ENCODE measurements at regions not wholly inside any gene's neighbourhood (a gene's known extent, or its start where the extent isn't known, plus 50 kb on each side); places are given as distances from the start of the nearest gene placed in this dataset.

DNA sequence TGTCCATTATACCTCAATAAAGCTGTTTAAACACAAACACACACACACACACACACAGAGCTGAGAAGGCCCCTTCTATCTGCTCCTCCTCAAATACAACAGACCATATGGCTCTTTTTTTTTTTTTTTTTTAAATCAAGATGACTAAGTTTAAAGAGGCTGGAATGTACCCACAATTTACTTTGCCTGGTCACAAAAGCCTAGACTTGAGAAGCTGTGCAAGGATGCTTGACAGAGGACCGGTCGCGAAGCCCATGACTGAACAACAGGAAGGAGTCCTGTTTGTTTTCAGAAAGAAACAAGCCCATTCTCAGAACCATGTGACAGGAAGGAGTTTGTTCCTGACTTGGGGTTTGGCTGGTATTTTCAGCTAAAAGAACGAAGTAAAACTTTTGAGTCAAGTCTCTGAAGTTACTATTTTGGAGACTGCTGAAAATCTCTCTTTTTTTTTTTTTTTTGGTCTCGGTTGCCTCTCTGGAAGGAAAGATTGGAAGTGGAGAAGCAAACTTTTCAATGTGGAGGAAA lies 650.9 kb upstream of the TENM3 start:
- no peak for DNase-seq

DNA sequence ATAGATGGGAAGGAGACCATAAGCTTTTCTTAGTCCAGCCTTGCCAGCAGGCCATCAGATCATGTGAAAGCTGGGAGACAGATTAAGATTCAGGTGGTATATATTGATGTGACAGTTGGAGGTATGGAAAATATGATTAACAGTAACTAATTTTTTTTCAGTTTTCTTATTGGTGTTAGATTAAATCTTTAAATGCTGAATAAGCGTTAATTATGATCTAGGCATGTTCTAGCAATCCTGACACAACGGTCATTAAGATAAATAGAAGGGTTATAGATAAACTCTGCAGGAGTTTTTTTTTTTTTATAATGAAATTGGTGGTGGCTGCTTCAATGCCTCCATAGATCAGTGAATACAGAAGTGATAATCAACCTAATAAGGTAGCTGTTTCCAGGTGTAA lies 649.5 kb upstream of the TENM3 start:
- DNase-seq = no peak

DNA sequence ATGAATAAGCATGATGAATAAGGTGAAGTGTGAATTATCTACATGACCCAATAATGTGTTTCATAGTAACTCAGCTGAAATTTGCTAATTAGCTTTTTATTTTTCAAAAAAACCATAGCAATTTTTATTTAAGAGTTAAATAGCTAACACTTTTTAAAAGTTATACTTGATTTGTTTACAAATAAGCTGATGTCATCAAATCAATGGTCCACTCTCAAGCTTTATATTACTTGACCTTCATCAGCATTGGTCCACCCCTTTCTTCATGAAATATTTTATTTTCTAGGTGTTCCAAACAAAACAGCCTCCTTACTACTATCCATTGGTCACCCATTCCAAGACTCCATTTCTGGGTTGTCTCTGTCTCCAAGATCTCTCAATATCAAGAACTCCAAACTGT lies 649.0 kb upstream of the TENM3 start:
- no peak for DNase-seq

DNA sequence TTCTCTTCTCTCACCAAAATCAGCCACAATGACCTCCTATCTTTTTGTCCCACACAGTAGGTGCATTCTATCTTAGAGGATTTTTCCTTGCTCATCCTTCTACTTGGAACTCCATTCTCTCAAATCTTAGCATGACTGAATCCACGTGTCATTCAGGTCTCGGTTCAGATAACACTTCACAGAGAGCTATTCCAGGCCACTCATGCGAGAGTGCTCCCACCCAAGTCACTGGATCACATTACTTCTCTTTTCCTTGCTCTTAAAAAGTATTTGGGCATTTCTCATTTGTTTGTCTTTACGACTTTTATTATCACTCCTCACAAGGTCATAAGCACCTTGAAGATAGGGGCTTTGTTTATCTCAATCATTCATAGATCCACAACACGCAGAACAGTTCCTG lies 647.5 kb upstream of the TENM3 start:
- no peak for DNase-seq

DNA sequence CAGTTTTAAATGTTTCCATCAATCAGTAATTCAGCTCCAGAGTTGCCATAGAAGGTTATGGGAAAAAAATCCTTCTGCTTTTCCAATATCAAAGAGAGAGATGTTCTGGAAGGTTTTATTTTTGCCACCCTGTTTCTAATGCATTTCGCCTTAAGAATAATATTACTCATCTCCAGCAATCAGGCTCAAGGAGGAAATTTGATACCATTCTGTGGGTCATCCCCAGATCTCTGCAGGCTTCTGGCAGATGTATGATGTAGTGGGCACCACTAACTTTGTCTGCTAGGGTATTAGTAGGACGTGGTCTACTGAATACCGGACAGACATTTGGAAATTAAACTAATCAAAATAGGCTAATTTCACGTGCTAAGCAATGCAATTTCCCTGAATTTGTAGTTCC lies 645.4 kb upstream of the TENM3 start:
- no peak for DNase-seq

DNA sequence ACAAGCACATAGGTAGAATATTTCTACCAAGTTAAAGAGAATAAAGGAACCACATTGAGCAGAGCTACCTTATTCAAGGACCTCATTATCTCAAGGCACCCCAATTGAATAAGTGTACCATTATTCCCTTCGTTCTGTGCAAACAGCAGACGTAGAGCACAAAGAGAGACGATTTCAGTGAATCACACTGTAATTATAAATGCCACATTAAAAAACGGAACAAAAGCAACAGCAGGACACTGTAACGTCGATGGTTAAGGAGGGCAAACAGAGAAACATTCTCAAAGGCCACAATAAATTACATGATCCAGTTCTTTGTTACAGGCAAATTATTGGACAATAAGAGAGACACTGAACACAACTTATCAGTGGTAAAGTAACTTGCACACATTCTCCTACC lies 644.1 kb upstream of the TENM3 start:
- DNase-seq = no peak

DNA sequence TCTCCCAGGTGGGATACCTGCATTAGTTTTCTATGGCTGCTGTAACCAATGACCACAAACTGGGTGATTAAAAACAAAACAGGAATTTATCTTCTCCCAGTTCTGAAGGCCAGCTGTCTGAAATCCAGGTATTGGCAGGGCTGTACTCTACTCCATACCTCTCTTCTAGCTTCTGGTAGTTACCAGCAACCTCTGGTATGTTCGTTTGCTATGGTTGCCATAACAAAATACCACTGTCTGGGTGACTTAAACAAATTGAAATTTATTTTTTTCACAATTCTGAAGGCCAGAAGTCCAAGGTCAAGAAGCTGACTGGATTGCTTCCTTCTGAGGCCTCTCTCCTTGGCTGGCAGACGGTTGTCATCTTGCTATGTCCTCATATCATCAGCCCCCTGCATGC lies 642.1 kb upstream of the TENM3 start:
- DNase-seq = no peak

DNA sequence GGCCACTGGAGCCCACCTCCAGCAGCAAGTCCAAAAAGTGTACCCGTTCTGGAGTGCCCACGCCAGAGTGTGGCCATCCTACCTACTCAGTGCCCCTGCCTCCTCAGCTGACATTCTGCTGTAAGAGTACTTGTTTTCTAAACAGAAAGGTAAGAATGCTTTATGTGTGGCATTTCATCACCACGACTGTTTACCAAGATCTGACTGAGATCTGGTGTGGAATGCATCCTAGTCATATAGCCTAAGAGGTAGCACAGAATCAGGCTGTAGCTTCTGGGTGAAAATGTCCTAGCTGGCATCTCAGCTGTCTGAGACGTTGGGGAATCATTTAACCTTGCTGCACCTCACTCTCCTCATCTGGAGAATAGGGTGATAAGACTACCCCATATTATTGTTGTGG lies 638.7 kb upstream of the TENM3 start:
- no peak for DNase-seq

DNA sequence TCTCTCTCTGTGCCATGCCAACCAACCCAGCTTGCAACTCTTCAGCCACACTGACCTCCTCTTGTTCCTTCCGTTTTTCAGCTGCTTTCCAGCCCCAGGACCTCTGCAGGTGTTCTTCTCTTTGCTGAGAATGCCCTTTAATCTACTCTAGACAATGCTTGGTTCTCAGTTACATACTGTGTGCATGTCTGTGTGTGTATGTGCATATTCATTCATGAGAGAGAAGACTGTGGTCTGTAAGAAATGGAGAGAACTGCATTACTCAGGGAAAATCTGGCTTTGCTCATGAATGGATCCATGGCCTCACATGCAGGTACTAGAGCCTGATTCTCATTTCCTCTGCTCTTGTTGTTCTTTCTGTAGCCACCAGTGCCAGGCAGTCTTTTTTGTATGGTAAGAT lies 636.9 kb upstream of the TENM3 start:
- DNase-seq = no peak

DNA sequence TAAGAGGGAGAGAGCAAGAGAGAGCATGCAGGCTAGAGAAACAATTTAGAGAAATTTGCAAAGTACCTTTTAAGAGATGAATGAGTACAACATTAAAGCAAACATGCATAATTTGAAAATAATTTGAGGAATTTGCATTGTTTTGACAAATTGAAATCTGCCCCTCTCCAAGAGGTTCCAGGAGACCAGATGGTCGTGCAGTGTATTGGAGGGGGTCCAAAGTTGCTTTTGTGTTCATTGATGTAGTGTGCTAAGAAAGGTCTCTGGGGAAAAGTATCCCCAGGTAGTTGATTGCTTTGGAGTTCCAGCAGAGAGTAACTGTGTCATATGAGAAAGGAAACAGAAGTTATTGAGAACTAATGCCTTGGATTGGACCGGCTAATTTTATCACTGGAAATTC lies 635.0 kb upstream of the TENM3 start:
- no peak for DNase-seq

DNA sequence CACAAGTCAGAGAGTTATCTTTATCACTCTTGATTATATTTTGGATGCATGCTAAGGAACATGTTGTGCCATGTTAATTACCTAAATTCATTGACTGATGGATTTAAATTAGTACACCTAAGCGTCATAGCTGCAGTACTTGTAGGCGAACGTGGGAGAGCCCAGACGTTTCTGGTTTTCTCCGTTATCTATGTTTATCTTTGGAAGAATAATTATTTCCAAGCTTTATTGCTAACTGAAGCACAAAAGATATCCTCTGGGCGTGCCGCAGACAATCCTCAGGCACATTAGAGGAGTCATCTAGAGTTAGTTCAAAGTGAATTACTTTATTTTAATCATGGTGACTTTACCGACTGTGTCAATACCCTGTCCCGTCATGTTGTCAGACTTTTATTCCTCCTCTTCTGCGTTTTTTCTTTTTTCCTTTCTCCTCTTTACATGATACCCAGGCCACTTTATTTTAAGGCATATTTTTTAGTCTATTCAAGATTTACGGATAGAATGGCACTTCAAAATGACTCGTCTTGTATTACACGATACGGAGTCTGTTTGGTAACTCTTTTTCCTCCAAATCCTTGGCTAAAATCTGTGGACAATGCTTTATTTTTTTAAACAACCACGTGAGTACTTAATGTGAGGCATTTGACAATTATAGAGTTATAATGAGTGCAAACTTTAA lies 632.0 kb upstream of the TENM3 start:
- no peak for DNase-seq

DNA sequence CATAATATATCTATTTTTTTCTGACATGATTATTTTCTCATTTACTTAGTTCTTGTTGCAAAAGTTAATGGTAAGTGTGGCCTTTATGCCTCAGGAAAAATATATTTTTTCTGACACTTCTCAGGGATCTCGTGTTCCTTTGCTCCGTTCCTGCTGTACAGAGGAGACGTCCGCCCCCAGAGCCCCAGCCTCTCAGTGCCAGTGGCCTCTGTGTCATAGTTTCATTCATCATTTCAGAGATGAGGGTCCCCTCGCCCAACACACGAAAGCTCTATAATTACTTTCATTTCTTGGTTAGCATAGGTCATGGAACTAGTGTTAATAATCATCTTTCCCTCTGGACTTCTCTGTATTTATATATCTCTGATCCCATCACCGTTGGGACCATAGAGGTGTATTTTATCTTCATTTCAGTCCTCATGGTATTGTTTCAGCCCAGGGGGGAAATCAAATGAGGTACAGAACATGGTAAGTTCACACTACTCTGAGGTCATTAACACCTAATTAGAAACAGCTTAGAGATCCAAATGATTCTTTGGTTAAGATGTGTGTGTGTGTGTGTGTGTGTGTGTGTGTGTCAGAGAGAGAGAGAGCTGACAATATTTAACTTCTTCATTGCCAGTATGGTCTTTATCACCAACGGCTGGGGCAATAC lies 631.1 kb upstream of the TENM3 start:
- no peak for DNase-seq

DNA sequence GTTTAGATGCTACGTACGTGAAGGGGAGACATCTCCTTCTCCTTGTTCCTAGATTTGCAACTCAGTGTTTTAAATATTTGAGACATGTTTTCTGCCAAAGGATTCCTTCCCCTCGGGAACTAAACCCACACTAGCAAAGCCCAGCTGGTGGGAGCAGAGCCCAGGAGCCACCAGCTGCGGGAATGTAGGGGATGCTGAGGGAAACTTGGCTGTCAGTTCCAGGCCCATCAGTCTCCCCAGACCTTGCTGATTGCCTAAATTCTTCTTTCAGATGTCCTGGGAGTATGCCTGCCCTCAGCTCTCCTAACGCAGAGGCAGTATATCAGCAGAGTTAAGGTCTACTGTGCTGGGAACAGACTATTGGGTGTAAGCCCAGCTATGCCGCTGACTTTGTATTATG lies 630.0 kb upstream of the TENM3 start:
- DNase-seq = no peak

DNA sequence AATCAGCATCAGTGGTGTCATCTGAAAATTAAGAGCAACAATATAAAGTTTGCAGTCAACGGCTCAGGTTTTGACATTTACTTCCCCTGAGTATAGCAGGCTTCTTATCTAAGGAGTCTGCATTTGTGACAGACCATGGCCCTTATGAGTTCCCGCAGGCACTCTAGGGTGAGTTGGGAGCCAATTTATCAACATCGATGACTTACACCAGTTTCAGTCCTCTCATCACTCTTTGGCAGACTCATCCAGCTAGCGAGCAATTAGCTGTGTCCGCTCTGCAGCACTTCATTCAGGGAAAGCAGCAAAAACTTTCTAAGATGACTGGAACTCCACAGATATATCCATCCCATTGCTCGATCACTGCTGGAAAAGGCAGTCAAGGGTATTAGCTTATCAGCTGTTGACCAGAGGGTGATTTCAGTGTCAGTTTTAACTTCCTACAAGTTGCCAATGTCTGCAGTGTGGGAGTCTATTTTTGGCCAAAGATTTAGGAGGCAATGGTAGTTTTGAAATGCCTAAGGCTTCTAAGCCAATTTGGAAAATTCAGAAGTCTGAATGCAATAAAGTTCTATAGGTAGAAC lies 625.1 kb upstream of the TENM3 start:
- DNase-seq = no peak

DNA sequence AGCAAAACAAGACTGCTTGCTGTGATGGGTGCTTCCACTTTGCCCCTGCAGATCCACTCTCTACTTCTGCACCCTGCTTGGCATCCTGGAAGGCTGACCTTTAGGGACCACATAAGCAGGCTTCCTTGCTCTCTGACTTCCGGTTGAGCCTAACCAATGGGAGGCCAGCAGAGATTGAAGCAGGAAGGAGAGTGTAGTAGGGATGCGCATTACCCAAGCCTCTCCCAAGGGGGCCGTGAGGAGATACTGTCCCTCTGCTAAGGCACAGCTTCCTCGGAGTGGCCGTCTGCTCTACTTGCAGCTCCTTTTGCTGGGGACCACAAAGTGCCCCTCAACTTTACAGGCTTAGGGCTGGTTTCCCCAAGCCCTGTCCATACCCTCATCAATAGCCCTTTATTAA lies 624.3 kb upstream of the TENM3 start:
- no peak for DNase-seq

DNA sequence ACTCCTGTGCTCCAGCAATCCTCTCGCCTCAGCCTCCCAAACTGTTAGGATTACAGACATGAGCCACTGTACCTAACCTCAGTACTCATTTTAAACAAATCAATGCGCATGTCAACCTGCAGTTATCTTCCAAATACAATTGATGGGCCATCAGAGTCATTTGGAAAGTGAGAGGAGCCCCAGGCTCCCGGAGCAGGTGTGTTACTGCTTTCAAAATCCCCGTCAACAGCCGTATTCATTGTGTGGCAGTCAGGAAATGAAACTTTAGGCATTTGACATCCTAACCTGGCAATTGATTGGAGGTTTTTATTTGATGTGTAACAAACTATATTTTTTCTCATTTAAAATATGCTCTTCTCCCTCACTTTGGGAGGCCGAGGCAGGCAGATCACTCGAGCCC lies 623.6 kb upstream of the TENM3 start:
- DNase-seq = no peak

DNA sequence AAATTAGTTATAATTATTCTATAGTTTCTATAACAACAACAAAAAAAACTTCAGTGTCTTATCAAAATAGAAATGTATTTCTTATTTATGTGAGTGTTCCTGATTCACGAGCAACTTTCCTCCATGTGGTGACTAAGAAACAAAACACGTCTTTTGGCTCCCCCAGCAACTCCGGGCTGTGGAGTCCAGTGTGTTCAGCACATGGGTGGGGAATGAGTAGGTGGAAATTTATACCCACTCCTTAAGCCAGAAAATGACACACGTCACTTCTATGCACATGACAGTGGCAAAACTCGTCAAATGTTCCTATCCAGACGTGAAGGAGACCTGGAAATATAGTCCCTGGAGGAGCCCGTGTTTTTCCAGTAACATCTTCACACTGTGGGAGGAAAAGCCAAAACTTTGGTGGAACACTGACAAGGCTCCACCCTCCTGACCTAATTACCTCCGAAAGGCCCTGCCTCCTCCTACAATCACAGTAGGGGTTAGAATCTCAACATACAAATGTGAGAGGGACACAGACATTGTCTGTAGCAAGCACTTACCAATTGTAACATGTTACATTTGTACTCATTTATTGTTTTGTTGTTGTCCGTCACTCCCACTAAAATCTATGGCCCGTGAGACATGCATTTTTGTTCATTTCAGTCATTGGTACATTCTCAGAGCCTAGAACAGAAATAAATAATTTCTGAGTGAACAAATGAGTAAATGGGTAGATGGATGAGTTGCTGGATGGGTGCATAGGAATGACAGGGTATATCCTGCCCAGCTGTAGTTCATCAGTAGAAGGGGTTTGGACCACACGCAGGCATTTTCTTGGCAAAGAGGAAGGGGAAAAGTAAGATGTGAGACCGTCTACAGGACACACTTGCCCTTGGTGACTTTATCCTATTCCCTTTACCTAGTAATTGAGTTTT lies 605.8 kb upstream of the TENM3 start:
- no peak for DNase-seq

DNA sequence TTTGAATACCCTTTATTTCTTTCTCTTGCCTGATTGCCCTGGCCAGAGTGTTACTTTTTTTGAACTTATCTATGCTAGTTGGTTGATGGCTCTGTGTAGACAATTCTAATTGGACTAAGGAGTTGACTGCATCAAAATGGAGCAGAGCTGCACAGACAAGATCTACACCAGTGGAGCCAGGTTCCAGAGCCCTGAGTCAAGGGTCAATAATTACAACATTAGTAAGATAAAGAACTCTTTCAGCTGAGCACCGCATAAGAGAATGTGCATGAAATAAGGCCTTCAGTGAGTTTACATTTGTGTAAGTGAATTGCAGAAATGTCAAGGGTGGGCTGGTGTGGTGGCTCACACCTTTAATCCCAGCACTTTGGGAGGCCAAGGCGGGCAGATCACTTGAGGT lies 599.7 kb upstream of the TENM3 start:
- DNase-seq = no peak

DNA sequence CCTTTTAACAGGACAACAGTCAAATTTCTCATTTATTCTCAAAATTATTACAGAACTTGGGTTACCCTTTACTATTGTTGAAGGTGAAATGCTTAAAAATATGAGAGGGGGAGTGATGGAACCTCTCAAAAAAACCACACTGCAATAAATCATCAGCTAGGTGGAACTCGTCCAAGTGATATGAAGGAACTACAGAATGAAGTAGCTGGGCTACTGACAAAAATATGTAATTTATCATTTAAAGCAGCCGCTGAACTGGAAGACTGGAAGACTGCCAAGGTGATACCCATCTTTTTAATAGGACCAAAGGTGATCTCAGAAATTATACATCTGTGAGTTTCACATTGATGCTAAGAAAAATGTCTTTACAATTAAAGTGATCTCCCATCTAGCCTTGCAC lies 597.7 kb upstream of the TENM3 start:
- no peak for DNase-seq

DNA sequence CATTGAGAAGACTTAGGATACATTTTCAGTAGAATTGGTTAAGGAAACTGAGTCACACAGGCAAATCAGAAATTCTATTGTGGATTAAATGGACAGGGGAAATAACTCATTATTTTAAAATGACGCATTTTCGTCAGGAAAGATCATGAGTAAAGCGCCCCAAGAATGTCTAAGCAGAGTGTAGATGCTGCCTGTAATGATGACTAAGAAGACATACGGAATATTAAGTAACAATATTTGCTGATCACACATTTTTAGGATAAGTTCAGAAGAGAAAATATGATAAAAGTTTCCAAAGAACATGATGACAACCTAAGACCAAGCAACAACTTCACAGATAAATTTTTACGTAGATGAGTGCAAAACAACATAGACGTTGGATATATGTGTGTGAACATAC lies 596.3 kb upstream of the TENM3 start:
- DNase-seq = no peak

DNA sequence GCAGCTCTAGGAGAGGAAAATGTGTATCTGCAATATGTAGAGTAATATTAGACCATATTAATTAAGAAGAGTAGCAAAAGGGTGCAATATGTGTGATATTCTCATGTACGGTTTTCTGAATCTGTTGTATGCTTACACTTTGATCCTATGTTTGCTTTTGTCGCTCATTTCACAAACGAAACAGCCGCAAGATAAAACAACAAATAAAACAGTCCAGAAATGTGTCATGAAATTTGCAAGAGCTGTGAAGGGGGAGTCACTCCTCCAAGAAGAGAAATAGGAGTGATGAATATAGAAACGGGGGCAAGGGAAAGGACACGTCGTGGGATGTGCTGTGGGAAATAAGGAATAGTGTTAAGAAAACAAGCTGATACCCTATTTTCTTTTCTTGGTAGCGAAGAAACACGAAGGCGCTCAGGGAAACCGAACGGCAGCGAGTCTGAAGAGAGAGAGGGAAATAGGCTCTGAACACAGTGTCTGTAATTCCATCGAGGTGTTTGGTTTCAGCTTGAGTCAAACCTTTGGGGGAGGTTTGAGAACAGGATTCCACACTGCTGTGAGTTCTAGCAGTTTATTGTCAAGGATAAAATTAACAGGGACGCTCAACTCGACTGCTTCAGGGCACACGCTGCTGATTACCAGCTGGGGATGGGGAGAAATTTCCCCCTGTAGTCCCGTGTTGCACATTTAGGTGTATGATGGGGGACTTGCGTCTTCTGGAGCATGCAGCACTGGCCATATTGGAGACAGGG lies 595.6 kb upstream of the TENM3 start:
- no peak for DNase-seq

DNA sequence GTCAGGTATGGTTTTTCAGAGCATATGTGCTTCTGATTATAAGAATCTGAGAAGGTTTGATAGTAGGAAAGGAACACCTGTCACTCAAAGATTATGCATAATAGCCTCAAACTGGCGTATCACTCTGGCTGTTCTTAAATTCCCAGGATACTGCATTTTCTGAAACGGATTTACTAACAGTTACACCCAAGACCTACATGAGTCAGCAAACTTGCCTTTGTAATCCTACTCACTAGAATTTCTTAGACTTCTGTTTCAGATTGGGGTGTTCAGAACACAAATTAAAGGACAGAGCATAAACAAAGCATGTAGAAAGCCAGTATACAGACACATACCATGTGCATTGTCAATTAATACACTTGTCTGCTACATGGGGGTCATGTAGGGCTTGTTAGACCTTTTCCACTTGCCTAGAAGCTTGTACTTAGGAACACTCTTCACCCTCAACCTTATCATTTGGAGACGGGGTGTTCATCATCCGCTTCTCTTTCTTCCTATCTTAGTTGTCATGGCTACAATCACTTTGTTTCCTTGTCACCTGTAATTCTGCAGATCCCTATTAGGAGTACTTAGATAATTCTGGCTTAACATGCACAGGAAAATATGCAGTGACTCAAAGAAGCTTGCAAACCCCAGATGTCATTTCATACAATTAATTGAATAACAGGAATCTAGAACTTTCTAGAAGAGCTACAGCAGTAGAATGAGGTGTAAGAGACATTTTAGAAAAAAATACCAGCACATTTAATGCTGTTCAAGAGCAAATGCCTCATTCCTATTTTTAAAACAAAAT lies 593.0 kb upstream of the TENM3 start:
- no peak for DNase-seq

Measured in activated CD8-positive, alpha-beta memory T cell treated with anti-CD3 and anti-CD28 coated beads, Interleukin-2, amount 50 U/mL, for 48 hours (primary cell).